K562 (cell line): ENCODE measurements at regions not wholly inside any gene's neighbourhood (a gene's known extent, or its start where the extent isn't known, plus 50 kb on each side); places are given as distances from the start of the nearest gene placed in this dataset.

Experiments
- ATAC-seq: fragments of 200-7000 bp; cut with Tn5 transposase; 3 replicates; pipeline ENCODE4 v1.9.1; 2020; ENCODE audit warnings: moderate library complexity
- BruUV-seq: library from RNA; stranded (reverse); fragments of 400-500 nt; replicated peaks from 2 replicates; lab custom pipeline; 2021; lab: Mats Ljungman, UMichigan
- CTCF ChIA-PET: fragments of 300-600 bp; formaldehyde crosslinking; extraction: SDS; loops from one replicate; lab custom pipeline; 2021; ENCODE audit warnings: low intra/inter-chr PET ratio; lab: Yijun Ruan, JAX
- POLR2A ChIA-PET: fragments of 300-600, 350-650 bp; sonication (Branson Sonifier 250); formaldehyde crosslinking; extraction: SDS; loops from one replicate; lab custom pipeline; 2021; ENCODE audit warnings: antibody characterized with exemption, inconsistent platforms; lab: Yijun Ruan, JAX
- DNase-seq, 4 experiments: peaks; one replicate each; pipeline versions ENCODE4 v3.0.0 to v3.0.0-alpha.2; 2011 to 2018; ENCODE audit warnings: low spot score in 3 of 4, mixed read lengths in 3 of 4; ENCODE audit errors: extremely low read depth in 1 of 4
- FAIRE-seq: peaks from 2 replicates; lab custom pipeline; 2011; peaks lifted over from hg19 to GRCh38; lab: Jason Lieb, UNC
- H2AFZ ChIP-seq: 2 replicates; pipeline ENCODE4 v1.6.0; 2011; ENCODE audit warnings: low read depth, low read length, control low read depth, inconsistent platforms
- H3K27ac ChIP-seq: fragments of 200-600 bp; 3 replicates; pipeline ENCODE4 v1.8.0; 2011; ENCODE audit warnings: low read depth, mild to moderate bottlenecking, control low read depth, inconsistent platforms, low read length, moderate library complexity, mixed read lengths; ENCODE audit errors: extremely low read depth
- H3K27me3 ChIP-seq, 2 experiments: fragments of 300-600 bp in 1 of 2; 2 replicates in 1 of 2; 3 replicates in 1 of 2; pipeline versions ENCODE4 v1.6.0 to v1.8.0; 2011; ENCODE audit warnings: inconsistent platforms in 2 of 2, low read length in 2 of 2, mild to moderate bottlenecking in 1 of 2, mixed read lengths in 1 of 2, moderate library complexity in 1 of 2; ENCODE audit not compliant: control insufficient read depth in 2 of 2, insufficient read depth in 2 of 2
- H3K36me3 ChIP-seq: fragments of 300-600 bp; 3 replicates; pipeline ENCODE4 v1.8.0; 2011; ENCODE audit warnings: mild to moderate bottlenecking, low read length, inconsistent platforms; ENCODE audit not compliant: control insufficient read depth, insufficient read depth
- H3K4me1 ChIP-seq, 2 experiments: fragments of 200-600 bp in 1 of 2; replicated peaks in 1 of 2; 2 replicates in 1 of 2; 3 replicates in 1 of 2; pipeline versions ENCODE4 v1.5.1 to v1.8.0; 2011; ENCODE audit warnings: inconsistent platforms in 2 of 2, low read length in 2 of 2, mild to moderate bottlenecking in 1 of 2, mixed read lengths in 1 of 2, moderate library complexity in 1 of 2; ENCODE audit not compliant: control insufficient read depth in 2 of 2, insufficient read depth in 2 of 2
- H3K4me2 ChIP-seq: 2 replicates; pipeline ENCODE4 v1.6.1; 2011; ENCODE audit warnings: low read length, control low read depth, inconsistent platforms, mixed read lengths; ENCODE audit not compliant: insufficient read depth
- H3K4me3 ChIP-seq: fragments of 200-600 bp; sonication (generic), shearing (Covaris generic); 2 replicates; pipeline ENCODE4 v1.5.1; 2016; ENCODE audit warnings: control low read depth, inconsistent platforms
- H3K79me2 ChIP-seq: fragments of 200-600 bp; 3 replicates; pipeline ENCODE4 v1.8.0; 2011; ENCODE audit warnings: low read length, inconsistent platforms; ENCODE audit not compliant: control insufficient read depth, insufficient read depth
- H3K9ac ChIP-seq, 2 experiments: 2 replicates each; pipeline versions ENCODE4 v1.6.0 to v1.6.1; 2011; ENCODE audit warnings: low read depth in 2 of 2, low read length in 2 of 2, control low read depth in 1 of 2, inconsistent platforms in 1 of 2, mild to moderate bottlenecking in 1 of 2, mixed read lengths in 1 of 2; ENCODE audit not compliant: insufficient read depth in 1 of 2
- H3K9me1 ChIP-seq: one replicate; pipeline ENCODE4 v1.6.0; 2011; ENCODE audit warnings: inconsistent platforms, mild to moderate bottlenecking, low read length, moderate library complexity; ENCODE audit not compliant: control insufficient read depth, insufficient read depth
- H3K9me3 ChIP-seq: replicated peaks from 2 replicates; pipeline ENCODE4 v1.5.1; 2011; ENCODE audit warnings: low read depth, low read length, inconsistent platforms; ENCODE audit not compliant: control insufficient read depth, insufficient read depth
- H4K20me1 ChIP-seq: replicated peaks from 2 replicates; pipeline ENCODE4 v1.6.1; 2011; ENCODE audit warnings: low read length, inconsistent platforms, mixed read lengths; ENCODE audit not compliant: control insufficient read depth, insufficient read depth
- ADNP ChIP-seq: fragments of 200-800 bp; sonication (Bioruptor generic); IDR thresholded peaks from 2 replicates; pipeline ENCODE4 v1.6.1; 2016; ENCODE audit warnings: missing genetic modification characterization, missing compliant biosample characterization
- BRCA1 ChIP-seq, 2 experiments: fragments of 450-650 bp in 1 of 2; sonication (generic) in 1 of 2; formaldehyde crosslinking in 1 of 2; IDR thresholded peaks; 2 replicates each; pipeline versions ENCODE4 v1.5.0 to v1.6.1; 2017 to 2020; ENCODE audit warnings: mild to moderate bottlenecking in 1 of 2, missing genetic modification reagents in 1 of 2
- IFI16 ChIP-seq: fragments of 250-450 bp; sonication (Bioruptor Pico); IDR thresholded peaks from 2 replicates; pipeline ENCODE4 v2.1.2; 2022; ENCODE audit warnings: mild to moderate bottlenecking, inconsistent platforms
- IRF9 ChIP-seq: fragments of 450-650 bp; IDR thresholded peaks from 2 replicates; pipeline ENCODE4 v1.6.1; 2016; ENCODE audit warnings: missing biosample characterization, missing genetic modification characterization
- KAT7 ChIP-seq: sonication (generic); formaldehyde crosslinking; IDR thresholded peaks from 2 replicates; pipeline ENCODE4 v1.8.0; 2022; ENCODE audit warnings: missing genetic modification reagents, mild to moderate bottlenecking, borderline replicate concordance
- LEF1 ChIP-seq: fragments of 450-650 bp; IDR thresholded peaks from 2 replicates; pipeline ENCODE4 v1.6.1; 2016; ENCODE audit warnings: mild to moderate bottlenecking
- MAZ ChIP-seq, 2 experiments: fragments of 450-650 bp in 1 of 2; sonication (generic) in 1 of 2; formaldehyde crosslinking; IDR thresholded peaks in 1 of 2; conservative IDR thresholded peaks in 1 of 2; 2 replicates each; pipeline versions ENCODE4 v1.4.0 to v1.5.0; 2020; ENCODE audit warnings: mild to moderate bottlenecking in 1 of 2, missing genetic modification reagents in 1 of 2
- NCOA4 ChIP-seq: fragments of 450-650 bp; IDR thresholded peaks from 2 replicates; pipeline ENCODE4 v1.6.1; 2018; ENCODE audit warnings: mild to moderate bottlenecking; ENCODE audit not compliant: partially characterized antibody
- PCBP2 ChIP-seq: fragments of 200-400 bp; formaldehyde crosslinking; IDR thresholded peaks from 2 replicates; pipeline ENCODE4 v1.6.1; 2018; ENCODE audit warnings: low read length, low read depth, mild to moderate bottlenecking, moderate library complexity; ENCODE audit not compliant: poor library complexity, severe bottlenecking
- RAD51 ChIP-seq: fragments of 450-650 bp; IDR thresholded peaks from 2 replicates; pipeline ENCODE4 v1.7.1; 2016; ENCODE audit warnings: low read depth, mild to moderate bottlenecking, borderline replicate concordance
- RBFOX2 ChIP-seq: fragments of 200-400 bp; formaldehyde crosslinking; IDR thresholded peaks from 2 replicates; pipeline ENCODE4 v1.6.1; 2017; ENCODE audit warnings: low read depth, mild to moderate bottlenecking, low read length, moderate library complexity
- RREB1 ChIP-seq: fragments of 250-450 bp; sonication (Bioruptor Pico); IDR thresholded peaks from 2 replicates; pipeline ENCODE4 v1.4.0; 2020
- TAF7 ChIP-seq: fragments of 450-650 bp; IDR thresholded peaks from 2 replicates; pipeline ENCODE4 v1.6.1; 2016; ENCODE audit warnings: missing genetic modification characterization, missing compliant biosample characterization
- ZC3H8 ChIP-seq: fragments of 450-650 bp; IDR thresholded peaks from 2 replicates; pipeline ENCODE4 v1.6.1; 2017
- ZNF23 ChIP-seq: fragments of 250-450 bp; sonication (Bioruptor Pico); IDR thresholded peaks from 2 replicates; pipeline ENCODE4 v1.4.0; 2020; ENCODE audit warnings: mild to moderate bottlenecking
- ZNF57 ChIP-seq: fragments of 450-650 bp; formaldehyde crosslinking; IDR thresholded peaks from 2 replicates; pipeline ENCODE4 v1.4.0; 2020; ENCODE audit warnings: mild to moderate bottlenecking, moderate library complexity
- WGBS: fragments of 100-300 bp; shearing (Covaris generic); methylation state at CpG from one replicate; pipeline ENCODE4 v1.1.6; 2016; ENCODE audit warnings: low coverage, mixed read lengths; ENCODE audit not compliant: insufficient coverage; ENCODE audit errors: missing lambda C conversion rate; 5-methylcytosine and 5-hydroxymethylcytosine counted together
- in situ Hi-C: fragments of 300-500 bp; cut with MboI; formaldehyde crosslinking; loops from 4 replicates; pipeline ENCODE4 v1.15.0; 2018; ENCODE audit warnings: inconsistent platforms, mixed read lengths
- intact Hi-C: fragments of 100-400 bp; cut with micrococcal nuclease; formaldehyde crosslinking; loops from 2 replicates; pipeline ENCODE4 v1.14.2; 2022

GRCh38 chr14:103206023-103206481, 82.8 kb downstream of the TNFAIP2 start:
- Histone ChIP-seq H3K27ac (peak overlapping the region; percentile 89), H3K4me3 (peak overlapping the region; percentile 38), H3K36me3 (no peaks in the 10 kb centered on the region), H3K79me2 (peaks cover 23% of the 10 kb centered on the region; the same call in 2 of the 3 replicates), H4K20me1 (no peaks in the 10 kb centered on the region), H3K9me3 (peaks cover 10% of the 10 kb centered on the region), H3K9me1 (no peaks in the 10 kb centered on the region), H2AFZ (no peak overlapping the region), H3K27me3 (no peaks in the 10 kb centered on the region), H3K4me2 (peak overlapping the region; percentile 78), H3K4me1 (peaks cover 20 to 35% of the 10 kb centered on the region in 2 experiments; a peak in 4 of 5 replicates), H3K9ac (peak overlapping the region; percentile 78 to 87)
- CTCF ChIA-PET = no interaction called here
- intact Hi-C loops (loop anchor here (10.0 kb wide), 1 partner anchor 79 kb away; no protein-coding TSS in a partner anchor), in situ Hi-C loops (no loop called here)
- no TSS peak for BruUV-seq
- POLR2A ChIA-PET = interaction anchor here (0.6 kb wide), 1 partner anchor 219 kb away, joined by 3 read pairs; no protein-coding TSS in a partner anchor
- FAIRE-seq (no peak), DNase-seq (no peak), ATAC-seq (no peak)
- WGBS = 60% methylated on average over 1 of the region's 4 CpGs
- TF ChIP-seq ZNF23 (CRISPR knock-in tag) (no peak), PCBP2 (no peak), ZC3H8 (no peak), TAF7 (tag) (no peak), MAZ (CRISPR knock-in tag; conservative IDR thresholded peaks at IDR 0.05 in 1 of 2, IDR thresholded peaks at IDR 0.05 in 1 of 2) (no peak), IFI16 (CRISPR knock-in tag) (no peak), ADNP (no peak), ZNF57 (CRISPR knock-in tag) (no peak), LEF1 (no peak), RAD51 (no peak), BRCA1 (IDR thresholded peaks at IDR 0.05) (no peak), BRCA1 (CRISPR knock-in tag; IDR thresholded peaks at IDR 0.05) (no peak), IRF9 (no peak), KAT7 (CRISPR knock-in tag) (0 out of 2 replicates have a peak, but pooled peaks have one; percentile 52), NCOA4 (no peak), RREB1 (CRISPR knock-in tag) (no peak), RBFOX2 (peak; percentile 43; the same call in 1 of the 2 replicates)
